Stimulated activated CD4-positive, alpha-beta T cell treated with anti-CD3 and anti-CD28 coated beads, Interleukin-2, amount 100 ng/mL, for 24 hours (primary cell): ENCODE measurements at regions not wholly inside any gene's neighbourhood (a gene's known extent, or its start where the extent isn't known, plus 50 kb on each side); places are given as distances from the start of the nearest gene placed in this dataset.
"Not testable (repeated sequence)": the region's sequence is repeated elsewhere in the genome, so short reads cannot be mapped to it uniquely, and the experiment has no call there.

Experiments used
- DNase-seq, 2 donors: peaks; one replicate each; pipeline ENCODE4 v3.0.0-alpha.2; 2020

DNA sequence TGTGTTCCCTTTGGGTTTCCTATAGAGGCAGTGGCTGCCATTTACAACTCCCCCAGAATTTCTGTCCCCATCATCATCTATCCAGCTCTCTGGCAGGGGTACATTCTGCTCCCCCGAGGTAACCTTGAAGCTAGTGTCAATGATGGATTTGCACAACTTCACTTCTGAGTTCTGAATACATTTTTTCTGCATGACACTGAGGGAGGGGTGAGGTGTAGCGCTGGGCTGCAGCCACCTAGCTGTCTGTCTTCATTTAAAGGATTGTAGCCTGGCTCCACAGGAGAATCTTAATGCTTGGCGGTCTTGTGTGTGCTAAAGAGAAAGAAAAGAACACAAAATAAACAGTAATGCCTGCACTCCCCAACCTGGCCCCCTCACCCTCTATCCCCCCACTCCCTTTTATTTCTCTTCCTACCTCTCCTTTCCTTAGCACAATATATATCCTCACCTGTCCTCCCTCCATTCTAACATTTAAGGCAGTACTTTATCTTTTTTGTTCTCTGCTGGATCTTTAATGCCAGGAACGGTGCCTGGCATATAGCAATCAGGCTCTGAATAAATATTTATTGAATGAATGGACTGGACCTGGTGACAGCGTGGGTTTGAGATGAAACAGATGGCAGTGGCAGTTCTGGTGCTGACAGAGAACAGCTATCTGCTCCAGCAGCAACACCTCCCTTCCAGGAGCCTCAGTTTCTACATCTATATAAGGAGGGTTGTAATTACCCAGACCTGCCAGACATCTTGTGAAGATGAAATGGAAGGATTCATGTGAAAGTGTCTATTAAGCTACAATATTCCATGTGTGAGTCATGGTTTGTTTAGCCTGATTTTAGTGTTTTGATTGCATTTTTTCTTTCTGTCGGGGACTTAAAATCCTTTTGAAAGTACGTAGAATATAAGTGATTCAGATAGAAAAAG lies 163.5 kb upstream of the CDH11 start:
- no peak for DNase-seq

DNA sequence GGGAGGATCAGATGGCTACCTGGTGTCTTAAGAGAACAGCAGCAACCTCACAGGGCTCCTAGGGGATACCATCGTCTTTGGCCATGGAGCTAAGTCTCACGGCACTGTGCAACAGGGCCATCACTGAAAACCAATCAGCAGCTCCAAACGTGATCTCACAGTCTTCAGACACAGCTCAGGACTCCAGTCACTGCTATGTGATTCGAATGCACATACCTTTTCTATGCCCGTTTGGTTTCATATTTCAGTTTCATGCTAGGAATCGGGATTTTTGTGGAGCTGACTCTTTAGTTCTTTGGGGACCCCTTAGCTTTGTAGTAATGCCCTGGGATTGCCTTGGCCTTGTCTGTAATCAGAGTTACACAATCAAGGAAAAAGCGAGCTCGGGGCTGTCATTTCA lies 162.8 kb upstream of the CDH11 start:
- DNase-seq: no peak

DNA sequence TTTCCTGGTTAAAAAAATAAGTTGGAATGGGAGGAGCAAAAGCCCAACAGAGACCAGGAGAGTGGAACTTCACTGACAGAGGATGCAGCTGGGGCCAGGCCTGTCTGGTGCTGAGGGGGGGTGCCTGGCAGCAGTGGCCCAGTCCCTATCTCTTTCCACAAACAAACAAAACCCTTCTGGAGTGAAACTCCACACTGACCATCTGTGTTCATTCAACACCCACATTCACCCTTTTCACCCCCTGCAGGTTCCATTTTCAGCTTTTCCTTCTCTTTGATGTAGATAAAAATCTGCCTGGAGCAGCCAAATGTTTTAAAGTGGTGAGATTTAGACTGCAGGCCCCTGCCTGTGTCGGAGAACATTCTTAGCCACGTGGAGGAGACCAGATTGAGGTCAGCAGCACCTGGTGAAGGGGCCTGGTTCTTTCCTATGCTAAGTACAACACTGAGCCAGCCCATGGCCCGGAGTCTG lies 161.4 kb upstream of the CDH11 start:
- no peak for DNase-seq

DNA sequence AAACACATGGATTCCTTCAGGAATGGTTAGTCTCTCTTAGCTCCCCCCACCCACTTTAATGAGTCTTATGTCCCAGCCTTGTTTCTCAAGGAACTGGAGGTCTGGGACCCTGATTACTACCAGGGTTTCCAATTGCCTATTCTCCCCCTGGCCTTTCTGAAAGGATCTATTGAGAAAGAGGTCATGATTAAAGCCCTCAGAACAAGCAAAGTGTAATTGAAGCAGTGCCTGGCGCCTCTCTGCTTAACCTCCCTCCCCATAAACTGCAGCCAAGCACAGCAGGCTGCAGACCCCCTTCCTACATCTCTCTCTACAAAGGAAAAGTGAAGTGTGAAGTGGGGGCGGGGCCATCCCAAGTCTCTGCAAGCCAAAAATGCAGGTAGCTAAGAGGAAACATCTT lies 159.7 kb upstream of the CDH11 start:
- DNase-seq: no peak

DNA sequence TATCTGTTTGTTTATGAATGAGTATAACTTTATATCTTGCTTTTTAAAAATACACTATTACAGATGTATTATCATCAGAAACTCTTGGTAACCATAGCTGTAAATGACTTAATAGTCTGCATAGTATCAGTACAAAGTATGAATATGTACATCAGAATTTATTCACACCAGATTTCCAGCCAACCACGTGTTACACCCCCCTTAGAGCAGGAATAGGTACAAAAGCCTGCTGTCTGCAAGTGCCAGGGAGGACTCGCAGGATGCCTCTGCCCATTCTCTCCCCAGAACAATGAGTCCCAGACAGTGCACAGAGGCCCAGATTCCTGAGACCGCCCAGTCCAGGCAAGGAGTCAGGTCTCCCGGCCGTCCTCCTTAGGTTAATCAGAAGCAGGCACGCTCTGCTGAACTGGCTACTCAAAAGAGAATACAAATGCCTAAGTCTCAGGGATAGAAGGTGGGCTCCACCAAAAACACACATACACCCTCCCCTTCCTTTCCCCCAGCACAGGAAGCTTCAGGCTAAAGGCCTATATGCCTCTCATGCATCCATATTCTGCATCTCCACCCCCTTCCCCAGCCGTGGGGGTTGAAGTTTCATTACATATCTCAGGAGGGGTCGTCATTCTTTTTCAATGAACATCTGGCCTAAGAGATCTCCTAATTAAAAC lies 159.1 kb upstream of the CDH11 start:
- DNase-seq: no peak

- no peak for DNase-seq
Observed at GRCh38 chr16:65279576-65279975, 157.7 kb upstream of the CDH11 start.

- DNase-seq: no peak
Observed at GRCh38 chr16:65278874-65279273, 157.0 kb upstream of the CDH11 start.

DNA sequence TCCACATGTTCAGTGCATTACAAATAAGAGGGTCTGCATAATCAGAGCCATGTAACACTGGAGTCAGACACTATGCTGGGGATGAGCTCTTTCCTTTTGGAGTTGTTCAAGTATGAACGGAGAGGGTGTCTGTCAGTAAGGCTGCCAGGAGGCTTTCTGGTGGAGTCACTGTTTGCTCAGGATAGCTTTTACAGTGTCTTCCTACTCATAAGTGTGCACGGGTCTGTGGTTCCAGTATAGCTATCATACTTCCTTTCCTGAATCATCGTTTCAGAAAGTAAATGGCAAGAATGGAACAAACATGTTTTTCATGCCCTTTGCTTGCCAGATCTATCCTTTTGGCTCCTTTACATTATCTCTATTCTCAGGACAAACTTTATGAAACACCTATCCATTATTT lies 152.7 kb upstream of the CDH11 start:
- DNase-seq: no peak

DNA sequence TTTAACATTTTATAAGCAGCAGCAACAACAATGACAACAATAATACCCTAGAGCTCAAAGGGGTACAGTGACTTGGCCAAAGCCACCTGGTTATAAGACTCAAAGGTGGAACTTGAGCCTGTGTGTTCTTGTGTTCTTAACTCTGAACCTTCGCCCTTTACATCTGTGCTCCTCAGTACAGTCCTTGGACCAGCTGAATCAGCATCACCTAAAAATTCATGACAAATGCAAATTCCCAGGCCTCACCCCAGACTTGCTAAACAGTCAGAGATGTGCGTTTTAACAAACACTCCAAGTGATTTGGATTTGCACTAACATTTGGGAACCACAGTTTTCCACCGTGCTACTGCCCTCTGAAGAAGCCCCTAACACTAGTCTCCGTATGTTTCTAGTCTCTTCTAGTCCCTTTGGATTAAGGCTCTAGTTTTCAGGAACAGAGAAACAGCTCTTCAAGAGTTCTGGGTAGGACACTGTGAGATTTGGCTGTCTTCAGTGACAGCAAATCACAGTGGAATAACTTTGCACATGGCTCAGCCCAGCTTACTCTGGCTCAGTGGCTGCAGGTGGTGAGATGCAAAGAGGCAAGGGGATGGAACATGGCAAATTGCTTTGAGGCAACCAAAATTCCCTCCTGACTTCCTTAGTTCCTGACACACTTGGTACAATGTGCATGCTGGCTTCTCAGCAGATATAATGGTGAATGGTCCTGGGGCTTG lies 151.0 kb upstream of the CDH11 start:
- DNase-seq: no peak

DNA sequence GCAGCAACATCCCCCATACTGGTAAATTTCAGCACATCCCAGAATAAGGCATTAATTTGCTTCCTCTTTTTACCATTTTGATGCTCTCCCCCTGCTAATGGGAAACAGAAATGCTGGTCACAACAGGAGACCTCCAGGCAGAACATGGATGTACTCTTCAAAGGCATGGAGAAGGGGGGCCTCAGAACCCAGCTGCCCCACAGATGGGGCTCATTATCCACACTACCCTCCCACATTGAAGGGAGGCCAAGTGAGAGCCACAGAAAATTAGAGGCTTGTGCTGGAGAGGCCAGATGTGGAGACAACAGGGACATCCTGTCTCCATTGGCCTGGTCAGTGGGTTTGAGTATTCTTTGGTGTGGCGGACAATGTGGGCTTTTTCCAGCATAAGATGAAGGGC lies 150.1 kb upstream of the CDH11 start:
- no peak for DNase-seq

GRCh38 chr16:65268331-65268730 lies 146.5 kb upstream of the CDH11 start:
- DNase-seq: no peak

DNA sequence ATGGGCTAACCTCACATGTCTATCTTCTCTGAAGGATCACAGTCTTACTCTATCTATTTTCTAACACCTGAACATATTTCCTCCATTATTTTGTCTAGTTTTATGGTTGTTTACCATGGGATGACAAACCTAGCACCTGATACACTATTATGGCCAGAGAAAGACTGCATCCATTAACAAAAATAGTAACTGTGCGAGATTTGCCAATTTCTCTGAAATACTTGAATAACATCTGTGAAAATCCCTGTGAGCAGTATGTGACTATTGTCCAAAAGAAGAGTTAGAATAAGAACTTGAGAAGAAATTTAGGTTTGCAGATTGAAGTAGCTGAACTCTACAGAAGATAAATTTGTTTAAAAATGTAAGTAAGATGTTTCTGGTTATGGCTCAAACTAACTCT lies 142.0 kb upstream of the CDH11 start:
- no peak for DNase-seq

GRCh38 chr16:65260746-65261145 lies 138.9 kb upstream of the CDH11 start:
- no peak for DNase-seq

- no peak for DNase-seq
Observed at GRCh38 chr16:65254144-65254543, 132.3 kb upstream of the CDH11 start.

GRCh38 chr16:65249768-65250167 lies 127.9 kb upstream of the CDH11 start:
- no peak for DNase-seq

GRCh38 chr16:65244787-65245186 lies 122.9 kb upstream of the CDH11 start:
- DNase-seq: no peak

DNA sequence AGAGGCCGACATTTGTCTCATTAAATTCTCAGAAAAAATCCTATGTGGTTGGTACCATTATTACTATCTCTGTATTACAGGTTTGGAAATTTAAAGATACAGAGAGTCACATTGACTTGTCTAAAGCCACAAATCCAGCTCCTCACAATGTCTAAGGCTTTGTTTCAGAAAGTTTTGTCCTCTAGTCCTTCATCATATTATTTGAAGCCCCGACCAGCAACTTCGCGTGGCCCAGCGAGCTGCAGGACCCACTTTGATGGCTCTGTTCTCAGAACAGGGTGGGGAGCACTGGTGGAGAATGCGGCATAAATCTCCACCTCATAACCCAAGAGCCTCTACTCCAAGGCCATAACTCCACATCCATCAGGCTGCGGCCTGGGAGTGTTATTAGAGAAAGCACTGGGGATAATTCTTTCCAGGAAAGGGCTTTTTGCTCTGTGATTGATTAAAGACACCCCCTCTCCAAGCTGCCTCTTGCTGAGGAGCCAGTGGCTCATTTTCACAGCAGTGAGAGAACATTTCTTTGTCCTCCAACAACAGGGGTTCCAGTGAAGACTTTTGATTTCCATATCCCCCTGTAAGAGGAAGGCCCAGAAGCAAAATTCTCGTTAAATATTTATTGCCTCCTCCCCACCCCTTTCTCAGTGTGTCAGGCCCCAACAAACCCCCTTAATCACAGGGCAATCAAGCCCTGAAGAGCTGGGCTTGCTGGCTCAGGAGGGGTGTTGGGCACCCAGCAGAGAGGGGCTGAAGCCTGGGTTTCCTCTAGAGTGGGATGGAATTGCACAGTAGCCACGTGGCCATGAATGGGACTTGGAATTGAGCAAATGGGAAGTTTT lies 113.7 kb upstream of the CDH11 start:
- no peak for DNase-seq

GRCh38 chr16:65234721-65235320 lies 113.0 kb upstream of the CDH11 start:
- not testable (repeated sequence) for DNase-seq

GRCh38 chr16:65229191-65229662 lies 107.4 kb upstream of the CDH11 start:
- DNase-seq: no peak

GRCh38 chr16:65227150-65227835 lies 105.4 kb upstream of the CDH11 start:
- no peak for DNase-seq

- DNase-seq: no peak
Observed at GRCh38 chr16:65226077-65226476, 104.2 kb upstream of the CDH11 start.
